Uterus (tissue), 3 donors: ENCODE measurements at regions not wholly inside any gene's neighbourhood (a gene's known extent, or its start where the extent isn't known, plus 50 kb on each side); places are given as distances from the start of the nearest gene placed in this dataset.

Source experiments
- DNase-seq, 2 donors: peaks; one replicate each; pipeline ENCODE4 v3.0.0-alpha.2; 2019 to 2020
- H3K27ac ChIP-seq, 2 donors: fragments of 200-600 bp; sonication (generic); 1 replicate in 1 of 2; 2 replicates in 1 of 2; pipeline ENCODE4 v1.5.1; 2016 to 2018
- H3K27me3 ChIP-seq, 2 donors: fragments of 200-600 bp; sonication (generic); one replicate each; pipeline ENCODE4 v1.5.1; 2018 to 2019; ENCODE audit warnings: control low read depth in 1 of 2
- H3K36me3 ChIP-seq, 2 donors: fragments of 200-600 bp; sonication (generic); one replicate each; pipeline ENCODE4 v1.5.1; 2019; ENCODE audit warnings: control low read depth in 1 of 2
- H3K4me1 ChIP-seq, 2 donors: fragments of 200-600 bp; sonication (generic); one replicate each; pipeline ENCODE4 v1.5.1; 2018 to 2019; ENCODE audit warnings: control low read depth in 1 of 2
- H3K4me3 ChIP-seq, 2 donors: fragments of 200-600 bp; sonication (generic); 1 replicate in 1 of 2; 2 replicates in 1 of 2; pipeline ENCODE4 v1.5.1; 2018 to 2019; ENCODE audit warnings: mild to moderate bottlenecking in 1 of 2
- H3K9me3 ChIP-seq, 2 donors: fragments of 200-600 bp; sonication (generic); one replicate each; pipeline ENCODE4 v1.5.1; 2019; ENCODE audit warnings: control low read depth in 1 of 2
- POLR2A ChIP-seq, 2 donors: fragments of 450-650 bp; IDR thresholded peaks; one replicate each; pipeline ENCODE4 v1.6.1; 2016; ENCODE audit warnings: antibody characterized with exemption in 2 of 2, mild to moderate bottlenecking in 1 of 2, moderate library complexity in 1 of 2
- intact Hi-C: fragments of 100-400 bp; cut with DNase I; formaldehyde crosslinking; loops from one replicate; pipeline ENCODE4 v1.15.1; 2023; ENCODE audit warnings: low total_unique reads
- TF ChIP-seq, protein P1 (sequence below), 4 experiments: fragments of 200-600 bp in 2 of 4; fragments of 450-650 bp in 2 of 4; sonication (generic) in 2 of 4; IDR thresholded peaks; one replicate each; pipeline ENCODE4 v1.5.1; 2016 to 2019; ENCODE audit warnings: antibody characterized with exemption in 4 of 4, mild to moderate bottlenecking in 2 of 4, moderate library complexity in 1 of 4
- donor health status: DM: yes; HTN: yes; CAD: no.

- Histone ChIP-seq H3K9me3 (no peaks in the 10 kb centered on the region), H3K36me3 (no peaks in the 10 kb centered on the region), H3K27me3 (no peaks in the 10 kb centered on the region), H3K4me3 (no peak overlapping the region), H3K27ac (no peak overlapping the region), H3K4me1 (peaks cover 0 to 4% of the 10 kb centered on the region in 2 donors)
- intact Hi-C loops = no loop called here
- DNase-seq = no peak
- TF ChIP-seq, protein P1, sequence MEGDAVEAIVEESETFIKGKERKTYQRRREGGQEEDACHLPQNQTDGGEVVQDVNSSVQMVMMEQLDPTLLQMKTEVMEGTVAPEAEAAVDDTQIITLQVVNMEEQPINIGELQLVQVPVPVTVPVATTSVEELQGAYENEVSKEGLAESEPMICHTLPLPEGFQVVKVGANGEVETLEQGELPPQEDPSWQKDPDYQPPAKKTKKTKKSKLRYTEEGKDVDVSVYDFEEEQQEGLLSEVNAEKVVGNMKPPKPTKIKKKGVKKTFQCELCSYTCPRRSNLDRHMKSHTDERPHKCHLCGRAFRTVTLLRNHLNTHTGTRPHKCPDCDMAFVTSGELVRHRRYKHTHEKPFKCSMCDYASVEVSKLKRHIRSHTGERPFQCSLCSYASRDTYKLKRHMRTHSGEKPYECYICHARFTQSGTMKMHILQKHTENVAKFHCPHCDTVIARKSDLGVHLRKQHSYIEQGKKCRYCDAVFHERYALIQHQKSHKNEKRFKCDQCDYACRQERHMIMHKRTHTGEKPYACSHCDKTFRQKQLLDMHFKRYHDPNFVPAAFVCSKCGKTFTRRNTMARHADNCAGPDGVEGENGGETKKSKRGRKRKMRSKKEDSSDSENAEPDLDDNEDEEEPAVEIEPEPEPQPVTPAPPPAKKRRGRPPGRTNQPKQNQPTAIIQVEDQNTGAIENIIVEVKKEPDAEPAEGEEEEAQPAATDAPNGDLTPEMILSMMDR (IDR thresholded peaks at IDR 0.05) = no peak
Measured at GRCh38 chr15:66838202-66838601, 136.2 kb downstream of the SMAD6 start.

DNA sequence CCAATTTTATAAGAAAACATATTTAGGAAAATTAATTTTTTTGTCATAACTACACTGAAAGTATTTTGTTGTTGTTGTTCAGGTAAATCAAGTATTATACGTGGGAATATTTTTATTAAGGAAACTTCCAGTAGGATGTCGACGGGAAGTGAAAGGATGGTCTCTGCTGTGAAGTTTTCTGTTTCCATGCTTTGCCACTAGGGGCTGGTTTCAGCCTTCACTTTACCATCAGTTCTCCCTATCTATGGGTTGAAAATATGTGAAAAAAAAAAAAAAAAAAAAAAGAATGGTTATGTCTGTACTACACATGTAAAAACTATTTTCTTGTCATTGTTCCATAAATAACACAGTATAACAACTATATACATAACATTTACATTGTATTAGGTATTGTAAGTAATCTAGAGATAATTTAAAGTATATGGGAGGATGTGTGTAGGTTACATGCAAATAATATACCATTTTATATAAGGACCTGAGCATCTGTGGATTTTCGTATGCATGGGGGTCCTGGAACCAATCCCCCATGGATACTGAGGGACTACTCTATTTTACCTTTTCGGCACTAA, 136.7 kb downstream of the SMAD6 start:
- H3K27me3 ChIP-seq = no peaks in the 10 kb centered on the region
- H3K4me1 ChIP-seq = peaks cover 0 to 4% of the 10 kb centered on the region in 2 donors
- no peaks in the 10 kb centered on the region for H3K9me3 ChIP-seq
- H3K27ac ChIP-seq = peak overlapping the region in 1 of 2 donors; percentile 61
- no peak for DNase-seq
- intact Hi-C loops = no loop called here
- TF ChIP-seq, protein P1 (IDR thresholded peaks at IDR 0.05) = peak; percentile 42 to 57 (median 48)
- TF ChIP-seq POLR2A (IDR thresholded peaks at IDR 0.05) = no peak
- no peak overlapping the region for H3K4me3 ChIP-seq
- H3K36me3 ChIP-seq = no peaks in the 10 kb centered on the region

DNA sequence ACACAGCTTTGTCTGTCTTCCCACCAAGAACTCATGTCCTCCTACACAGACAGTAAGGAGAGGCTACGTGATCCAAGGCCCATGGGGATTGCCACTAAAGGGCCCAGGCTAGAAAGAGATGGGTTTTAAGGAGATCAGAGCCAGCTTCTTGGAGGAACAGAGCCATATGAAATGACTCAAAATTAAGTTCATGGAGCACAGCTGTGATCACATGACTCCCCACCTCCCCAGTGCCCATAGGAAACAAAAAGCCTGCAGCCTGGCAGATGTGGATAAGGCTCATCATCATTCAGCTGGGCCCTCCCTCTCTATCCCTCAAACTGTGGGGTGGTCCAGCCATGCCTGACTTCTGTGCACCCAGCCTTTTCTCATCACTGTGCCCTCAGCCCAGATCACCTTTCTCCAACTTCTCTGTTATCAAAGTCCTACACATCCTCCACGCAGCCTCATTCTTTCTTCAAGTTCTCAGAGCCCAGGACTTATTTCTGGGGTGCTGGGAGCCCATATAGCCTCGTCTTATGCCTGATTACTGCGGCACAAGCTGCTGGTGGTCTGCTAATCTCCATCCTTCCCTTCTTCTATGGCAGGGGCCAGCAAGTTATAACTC, 137.6 kb downstream of the SMAD6 start:
- Histone ChIP-seq H3K27ac (peak overlapping the region; percentile 60 to 61), H3K27me3 (no peaks in the 10 kb centered on the region), H3K4me3 (no peak overlapping the region), H3K9me3 (no peaks in the 10 kb centered on the region), H3K36me3 (no peaks in the 10 kb centered on the region), H3K4me1 (peaks cover 0 to 4% of the 10 kb centered on the region in 2 donors)
- no peak for TF ChIP-seq POLR2A (IDR thresholded peaks at IDR 0.05)
- TF ChIP-seq, protein P1 (IDR thresholded peaks at IDR 0.05) = no peak
- DNase-seq = no peak
- intact Hi-C loops = no loop called here

DNA sequence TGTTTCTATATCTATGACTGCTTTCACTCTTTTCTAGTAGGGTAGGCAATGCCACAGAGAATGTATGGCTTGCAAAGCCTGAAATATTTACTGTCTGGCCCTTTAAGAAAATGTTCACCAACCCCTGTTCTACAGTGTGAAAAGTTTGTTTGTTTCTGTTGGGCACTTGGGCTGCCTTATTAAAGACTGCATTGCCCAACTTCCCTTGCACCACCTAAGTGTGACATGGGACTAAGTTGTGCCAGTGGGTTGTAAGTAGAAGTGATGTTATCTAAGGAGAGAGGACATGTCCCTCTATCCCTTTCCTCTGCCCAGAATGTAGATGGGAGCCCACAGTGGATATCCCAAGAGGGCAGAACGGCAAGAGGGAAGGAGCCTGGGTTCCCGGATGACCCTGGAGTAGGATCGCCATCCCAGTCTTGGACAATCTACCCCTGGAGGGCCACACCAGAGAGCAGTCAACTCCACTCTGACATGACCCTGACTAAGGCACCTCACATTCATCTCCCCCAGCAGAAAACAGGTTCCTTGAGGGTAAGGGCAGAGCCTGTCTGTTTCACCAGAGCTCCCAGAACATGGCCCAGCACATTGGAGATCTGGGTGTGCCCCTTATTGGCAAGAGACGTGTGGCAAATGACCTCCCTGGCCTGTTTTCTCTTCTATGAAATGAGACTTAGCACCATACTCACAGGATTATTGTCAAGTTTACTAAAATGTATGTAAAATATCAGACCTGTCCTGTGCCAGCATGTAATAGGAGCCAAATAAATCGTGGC, 138.8 kb downstream of the SMAD6 start:
- intact Hi-C loops = no loop called here
- no peak for TF ChIP-seq POLR2A (IDR thresholded peaks at IDR 0.05)
- TF ChIP-seq, protein P1 (IDR thresholded peaks at IDR 0.05) = no peak
- H3K36me3 ChIP-seq = no peaks in the 10 kb centered on the region
- no peak overlapping the region for H3K4me3 ChIP-seq
- DNase-seq = no peak
- peak overlapping the region; percentile 93 to 96 for H3K27ac ChIP-seq
- no peaks in the 10 kb centered on the region for H3K27me3 ChIP-seq
- H3K9me3 ChIP-seq = no peaks in the 10 kb centered on the region
- peaks cover 0 to 4% of the 10 kb centered on the region in 2 donors for H3K4me1 ChIP-seq
